ENCODE measurements at regions not wholly inside any gene's neighbourhood (a gene's known extent, or its start where the extent isn't known, plus 50 kb on each side); places are given as distances from the start of the nearest gene placed in this dataset.
"Not testable (repeated sequence)": the region's sequence is repeated elsewhere in the genome, so short reads cannot be mapped to it uniquely, and the experiment has no call there.

GRCh38 chr2:236632295-236633218 is 62.9 kb downstream of the ACKR3 start:
- DNase-seq, result no peak

GRCh38 chr2:236633219-236633570 is 63.6 kb downstream of the ACKR3 start:
- DNase-seq, result no peak

- DNase-seq, result no peak
Observed at GRCh38 chr2:236633775-236634560, 64.3 kb downstream of the ACKR3 start.

GRCh38 chr2:236636261-236636660 is 66.6 kb downstream of the ACKR3 start:
- DNase-seq, result no peak

- DNase-seq, result no peak
Observed at GRCh38 chr2:236636714-236637470, 67.3 kb downstream of the ACKR3 start.

- no peak for DNase-seq
Observed at GRCh38 chr2:236637686-236638569, 68.3 kb downstream of the ACKR3 start.

GRCh38 chr2:236638707-236639106 is 69.1 kb downstream of the ACKR3 start:
- no peak for DNase-seq

- no peak for DNase-seq
Observed at GRCh38 chr2:236639461-236640235, 70.0 kb downstream of the ACKR3 start.

GRCh38 chr2:236641051-236641726 is 71.6 kb downstream of the ACKR3 start:
- no peak for DNase-seq

GRCh38 chr2:236642125-236642524 is 72.5 kb downstream of the ACKR3 start:
- no peak for DNase-seq

GRCh38 chr2:236642584-236643291 is 73.1 kb downstream of the ACKR3 start:
- DNase-seq, result no peak

- no peak for DNase-seq
Observed at GRCh38 chr2:236643480-236643879, 73.9 kb downstream of the ACKR3 start.

- no peak for DNase-seq
Observed at GRCh38 chr2:236644067-236644466, 74.4 kb downstream of the ACKR3 start.

- DNase-seq, result no peak
Observed at GRCh38 chr2:236644502-236644911, 74.9 kb downstream of the ACKR3 start.

- DNase-seq, result not testable (repeated sequence)
Observed at GRCh38 chr2:236645141-236645540, 75.5 kb downstream of the ACKR3 start.

- DNase-seq, result no peak
Observed at GRCh38 chr2:236646441-236646840, 76.8 kb downstream of the ACKR3 start.

- no peak for DNase-seq
Observed at GRCh38 chr2:236646871-236647270, 77.2 kb downstream of the ACKR3 start.

GRCh38 chr2:236647621-236648020 is 78.0 kb downstream of the ACKR3 start:
- DNase-seq, result no peak

- DNase-seq, result no peak
Observed at GRCh38 chr2:236653863-236654262, 84.2 kb downstream of the ACKR3 start.

GRCh38 chr2:236654496-236654895 is 84.9 kb downstream of the ACKR3 start:
- DNase-seq, result no peak
